ENCODE measurements at regions not wholly inside any gene's neighbourhood (a gene's known extent, or its start where the extent isn't known, plus 50 kb on each side); places are given as distances from the start of the nearest gene placed in this dataset.

DNA sequence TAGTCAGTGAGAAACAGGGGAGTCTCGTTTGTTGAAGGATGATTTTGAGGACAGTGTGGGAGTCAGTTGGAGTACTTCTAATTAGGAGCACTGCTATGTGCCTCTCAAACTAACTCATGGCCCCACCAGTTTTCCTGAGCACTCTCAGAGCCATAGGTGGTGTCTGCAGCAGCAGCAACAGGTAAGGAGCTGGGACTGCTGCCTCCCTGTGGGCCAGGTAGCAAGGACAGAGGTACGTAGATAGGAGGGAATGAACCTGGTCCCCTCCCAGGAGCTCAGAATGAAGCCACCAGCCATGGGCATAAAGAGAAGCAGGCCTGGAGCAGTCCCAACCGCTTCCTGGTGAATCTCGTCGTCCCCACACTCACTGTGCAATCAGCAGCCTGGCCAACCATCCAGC is 183.4 kb downstream of the BUD13 start:
- TF ChIP-seq, protein P1, sequence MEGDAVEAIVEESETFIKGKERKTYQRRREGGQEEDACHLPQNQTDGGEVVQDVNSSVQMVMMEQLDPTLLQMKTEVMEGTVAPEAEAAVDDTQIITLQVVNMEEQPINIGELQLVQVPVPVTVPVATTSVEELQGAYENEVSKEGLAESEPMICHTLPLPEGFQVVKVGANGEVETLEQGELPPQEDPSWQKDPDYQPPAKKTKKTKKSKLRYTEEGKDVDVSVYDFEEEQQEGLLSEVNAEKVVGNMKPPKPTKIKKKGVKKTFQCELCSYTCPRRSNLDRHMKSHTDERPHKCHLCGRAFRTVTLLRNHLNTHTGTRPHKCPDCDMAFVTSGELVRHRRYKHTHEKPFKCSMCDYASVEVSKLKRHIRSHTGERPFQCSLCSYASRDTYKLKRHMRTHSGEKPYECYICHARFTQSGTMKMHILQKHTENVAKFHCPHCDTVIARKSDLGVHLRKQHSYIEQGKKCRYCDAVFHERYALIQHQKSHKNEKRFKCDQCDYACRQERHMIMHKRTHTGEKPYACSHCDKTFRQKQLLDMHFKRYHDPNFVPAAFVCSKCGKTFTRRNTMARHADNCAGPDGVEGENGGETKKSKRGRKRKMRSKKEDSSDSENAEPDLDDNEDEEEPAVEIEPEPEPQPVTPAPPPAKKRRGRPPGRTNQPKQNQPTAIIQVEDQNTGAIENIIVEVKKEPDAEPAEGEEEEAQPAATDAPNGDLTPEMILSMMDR (IDR thresholded peaks at IDR 0.05): no peak
- TF ChIP-seq EP300 (IDR thresholded peaks at IDR 0.05) (no peak), POLR2A (IDR thresholded peaks at IDR 0.05) (no peak)
